ENCODE measurements at regions not wholly inside any gene's neighbourhood (a gene's known extent, or its start where the extent isn't known, plus 50 kb on each side); places are given as distances from the start of the nearest gene placed in this dataset.

- TF ChIP-seq CTCF (IDR thresholded peaks at IDR 0.05; ENCODE audit: insufficient read depth, low read depth, low read length, missing control alignments) = no peak
- DNase-seq (ENCODE audit: low read depth) = no peak
- H3K4me3 ChIP-seq (ENCODE audit: low read depth, low read length) = no peak overlapping the region
Measured at GRCh38 chr9:131791542-131792254, 51.8 kb upstream of the RAPGEF1 start.
